Fibroblast of gingiva (primary cell): ENCODE measurements at regions not wholly inside any gene's neighbourhood (a gene's known extent, or its start where the extent isn't known, plus 50 kb on each side); places are given as distances from the start of the nearest gene placed in this dataset.
"Not testable (repeated sequence)": the region's sequence is repeated elsewhere in the genome, so short reads cannot be mapped to it uniquely, and the experiment has no call there.

Source experiments
- DNase-seq: peaks from one replicate; pipeline ENCODE4 v3.0.0-alpha.2; 2011; ENCODE audit warnings: low read depth

DNA sequence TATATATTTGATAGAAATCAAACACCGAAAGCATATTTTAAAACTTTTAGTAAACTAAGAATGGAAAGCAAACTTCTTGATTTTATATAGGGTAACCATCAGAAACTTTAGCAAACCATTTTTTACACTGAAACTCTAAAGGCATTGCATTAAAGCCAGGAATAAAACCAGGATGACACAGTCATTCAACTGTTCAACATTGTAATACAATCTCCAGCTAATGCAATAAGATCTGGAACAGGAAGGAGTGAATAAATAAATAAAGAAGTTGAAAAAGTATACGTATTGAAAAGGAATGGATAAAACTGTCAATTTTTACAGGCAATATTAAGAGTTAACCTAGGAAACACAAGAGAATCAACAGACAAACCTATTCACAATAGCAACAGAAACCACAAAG, 181.9 kb upstream of the TTC14 start:
- DNase-seq = peak; percentile 27

DNA sequence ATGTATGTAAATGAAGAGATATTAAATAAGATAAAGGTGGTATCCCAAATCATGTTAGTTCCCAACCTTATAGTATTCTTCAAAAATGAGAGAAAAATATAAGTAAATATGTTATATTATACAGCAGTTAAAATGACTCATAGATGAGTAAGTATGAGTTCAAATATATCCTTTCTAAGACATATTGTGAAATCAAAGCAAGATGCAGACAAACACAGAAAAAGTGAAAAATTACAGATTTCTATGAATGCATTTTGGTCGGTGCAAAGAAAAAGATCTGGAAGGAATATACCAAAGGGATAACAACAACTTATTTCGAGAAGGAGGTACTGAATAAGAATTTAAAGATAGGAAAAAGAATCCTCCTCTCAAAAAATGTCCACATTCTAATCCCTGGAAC, 181.2 kb upstream of the TTC14 start:
- no peak for DNase-seq

DNA sequence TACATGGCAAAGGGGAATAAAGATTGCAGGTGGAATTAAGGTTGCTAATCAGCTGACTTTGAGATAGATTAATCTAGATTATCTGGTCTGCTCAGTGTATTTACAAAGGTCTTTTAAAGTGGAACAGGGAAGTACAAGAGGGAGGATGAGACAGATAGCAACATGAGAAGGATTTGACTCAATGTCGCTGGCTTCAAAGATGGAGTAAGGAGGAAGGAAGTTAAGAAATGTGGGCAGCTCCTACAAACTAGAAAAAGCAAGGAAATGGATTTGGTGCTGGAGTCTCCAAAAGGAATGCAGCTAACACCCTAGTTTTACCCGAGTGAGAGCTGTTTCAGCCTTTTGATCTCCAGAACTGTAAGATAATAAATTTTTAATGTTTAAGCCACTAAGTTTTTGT, 180.7 kb upstream of the TTC14 start:
- DNase-seq = no peak

DNA sequence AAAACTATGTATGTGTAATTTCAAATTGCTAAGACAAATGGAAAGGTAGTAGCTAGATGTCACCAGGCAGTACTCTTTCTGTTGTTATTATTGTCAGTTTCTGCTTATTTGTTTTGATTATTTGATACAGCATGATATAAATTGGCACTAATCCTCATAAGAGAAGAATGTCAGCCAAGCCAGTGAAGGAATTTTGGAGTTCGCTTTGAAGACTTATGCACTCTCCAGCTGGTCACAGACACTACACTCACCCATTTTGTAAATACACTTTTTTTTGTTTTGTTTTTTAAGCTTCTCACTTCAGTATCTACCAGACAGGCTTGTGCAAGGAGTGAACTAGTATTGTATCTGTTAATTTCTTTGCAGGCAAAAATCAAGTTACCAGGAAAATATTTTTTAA, 180.2 kb upstream of the TTC14 start:
- peak; percentile 7 for DNase-seq

DNA sequence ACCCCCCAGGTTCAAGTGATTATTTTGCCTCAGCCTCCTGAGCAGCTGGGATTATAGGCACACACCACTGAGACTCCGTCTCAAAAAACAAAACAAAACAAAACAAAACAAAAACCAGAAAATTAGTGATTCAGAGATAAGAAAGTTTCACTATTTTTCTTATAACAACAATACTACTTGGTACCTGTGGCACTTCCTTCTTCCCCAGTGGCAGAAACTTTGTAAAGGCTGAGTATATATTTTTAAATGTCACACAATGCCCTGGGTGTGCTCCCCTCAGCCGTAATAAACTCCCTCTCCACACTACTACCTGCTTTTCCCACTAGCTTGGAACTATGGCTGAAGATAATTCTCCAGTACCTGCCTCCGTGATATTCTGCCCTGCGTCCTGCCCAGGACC, 177.7 kb upstream of the TTC14 start:
- not testable (repeated sequence) for DNase-seq

DNA sequence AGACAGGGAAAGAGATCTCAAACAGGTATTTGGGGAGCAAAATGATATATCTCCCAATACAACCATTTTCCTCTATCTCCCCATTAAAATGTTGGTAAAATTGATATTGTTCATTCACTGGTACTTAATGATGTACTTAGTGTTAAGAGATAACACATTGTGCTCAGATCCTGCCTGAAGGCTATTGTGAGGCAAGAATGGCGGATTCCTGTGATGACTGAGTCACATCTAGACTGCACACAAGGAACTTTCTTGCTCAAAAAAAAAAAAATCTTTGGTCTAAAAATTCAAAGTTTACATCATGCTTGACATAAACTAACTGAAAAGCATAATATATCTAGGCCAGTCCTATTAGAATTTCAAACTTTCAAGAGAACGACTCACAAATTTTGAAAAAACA, 171.1 kb upstream of the TTC14 start:
- peak; percentile 6 for DNase-seq

DNA sequence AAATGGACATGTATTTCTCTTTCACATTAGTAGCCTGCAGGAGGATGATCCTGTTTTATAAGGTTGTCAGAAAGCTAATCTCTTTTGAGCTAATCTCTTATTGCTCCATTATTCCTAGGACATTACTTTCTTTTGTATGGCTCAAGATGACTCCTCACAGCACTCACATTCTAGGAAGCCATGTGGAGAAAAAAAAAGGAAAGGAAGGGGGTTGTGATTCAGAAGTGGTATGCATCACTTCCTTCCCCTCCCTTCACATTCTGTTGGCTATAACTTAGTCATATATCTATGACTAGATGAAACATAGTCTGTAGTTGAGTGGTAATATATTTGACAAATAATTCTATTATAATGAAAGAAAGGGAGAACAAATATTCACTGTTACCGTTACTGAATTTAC, 168.8 kb upstream of the TTC14 start:
- peak; percentile 18 for DNase-seq

DNA sequence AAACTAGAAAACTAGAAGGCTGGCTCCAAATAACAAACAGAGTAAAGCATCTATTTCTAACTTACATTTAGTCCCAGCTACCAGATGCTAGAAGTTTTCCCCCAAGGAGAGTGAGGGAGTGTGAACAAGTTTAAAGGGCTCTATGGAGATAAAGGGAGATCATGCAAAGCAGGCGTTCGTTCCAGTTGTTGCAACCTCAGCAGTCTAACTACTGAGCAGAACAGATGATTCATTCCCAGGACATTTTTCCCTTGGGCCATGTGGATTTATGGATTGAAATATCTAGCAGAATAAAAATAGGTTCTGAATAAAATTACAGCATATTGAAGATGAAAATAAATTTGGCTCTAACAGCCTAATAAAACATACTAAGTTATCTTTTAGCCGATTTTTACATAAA, 154.8 kb upstream of the TTC14 start:
- peak; percentile 32 for DNase-seq

DNA sequence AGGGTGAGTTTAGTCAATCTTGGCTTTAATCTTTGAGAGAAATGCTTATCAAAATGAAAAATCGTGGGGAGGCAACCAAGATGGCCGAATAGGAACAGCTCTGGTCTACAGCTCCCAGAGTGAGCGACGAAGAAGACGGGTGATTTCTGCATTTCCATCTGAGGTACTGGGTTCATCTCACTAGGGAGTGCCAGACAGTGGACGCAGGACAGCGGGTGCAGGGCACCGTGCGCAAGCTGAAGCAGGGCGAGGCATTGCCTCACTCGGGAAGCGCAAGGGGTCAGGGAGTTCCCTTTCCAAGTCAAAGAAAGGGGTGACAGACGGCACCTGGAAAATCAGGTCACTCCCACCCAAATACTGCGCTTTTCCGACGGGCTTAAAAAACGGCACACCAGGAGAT, 153.6 kb upstream of the TTC14 start:
- not testable (repeated sequence) for DNase-seq

DNA sequence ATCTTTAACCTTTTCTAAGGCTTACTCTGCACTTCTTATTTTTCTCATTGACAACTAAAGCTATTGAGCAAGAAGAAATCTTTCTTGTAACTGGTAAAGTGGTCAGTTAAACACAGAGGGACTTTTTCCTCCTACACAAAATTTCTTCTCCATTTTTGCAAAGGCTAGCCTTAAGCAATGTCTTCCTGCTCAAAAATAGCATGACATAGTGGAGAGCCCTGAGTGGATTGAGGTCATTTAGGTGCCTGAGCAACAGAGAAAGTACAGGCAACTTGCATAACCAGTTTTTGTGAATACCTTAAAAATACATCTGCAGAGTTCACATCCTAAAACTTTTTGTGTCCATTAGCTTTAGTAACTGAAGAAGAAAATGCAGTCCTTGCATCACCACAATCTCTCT, 144.7 kb upstream of the TTC14 start:
- DNase-seq = no peak

DNA sequence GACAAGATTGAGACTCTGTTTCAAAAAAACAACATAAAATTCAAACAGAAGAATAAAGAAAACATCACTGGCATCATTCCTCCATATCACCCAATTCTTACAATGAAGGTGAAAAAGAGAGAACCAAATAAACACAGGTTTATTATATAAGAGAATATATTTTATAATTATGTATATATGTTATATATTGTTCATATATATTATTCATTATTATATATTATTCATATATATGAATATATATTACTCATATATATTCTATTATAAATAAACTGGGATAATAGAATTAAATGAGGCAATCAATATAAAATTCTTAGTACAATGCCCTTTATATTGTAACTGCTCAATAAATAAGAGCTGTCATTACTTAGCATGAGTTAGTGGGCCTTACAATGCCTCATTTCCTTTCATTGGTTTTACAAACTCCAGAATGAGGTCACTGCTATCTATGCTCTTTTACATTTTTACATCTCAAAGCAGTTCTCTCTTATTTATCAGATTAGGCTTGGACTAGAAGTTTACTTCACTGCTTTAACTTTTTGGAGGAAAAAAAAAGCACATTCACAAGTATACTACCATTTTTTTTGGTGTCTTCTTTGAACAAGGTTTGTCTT, 135.5 kb upstream of the TTC14 start:
- no peak for DNase-seq

DNA sequence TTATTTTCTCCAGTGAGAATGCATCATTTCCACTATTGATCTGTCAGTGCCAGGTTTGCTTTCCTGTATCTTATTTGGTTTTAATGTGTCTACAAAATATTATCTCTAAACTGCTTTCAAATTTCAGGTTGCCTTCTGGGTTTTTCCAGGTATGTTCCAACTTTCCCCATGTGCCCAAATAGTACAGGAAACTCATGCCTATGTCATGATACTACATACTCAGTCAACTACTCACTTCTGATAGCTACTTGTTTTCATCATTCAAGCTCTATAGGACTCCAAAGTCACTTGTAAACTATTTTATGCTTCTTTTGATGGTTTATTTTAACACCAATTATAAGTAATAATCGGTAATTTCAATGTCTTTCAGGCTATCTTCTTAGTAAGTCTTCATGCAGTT, 134.8 kb upstream of the TTC14 start:
- no peak for DNase-seq

DNA sequence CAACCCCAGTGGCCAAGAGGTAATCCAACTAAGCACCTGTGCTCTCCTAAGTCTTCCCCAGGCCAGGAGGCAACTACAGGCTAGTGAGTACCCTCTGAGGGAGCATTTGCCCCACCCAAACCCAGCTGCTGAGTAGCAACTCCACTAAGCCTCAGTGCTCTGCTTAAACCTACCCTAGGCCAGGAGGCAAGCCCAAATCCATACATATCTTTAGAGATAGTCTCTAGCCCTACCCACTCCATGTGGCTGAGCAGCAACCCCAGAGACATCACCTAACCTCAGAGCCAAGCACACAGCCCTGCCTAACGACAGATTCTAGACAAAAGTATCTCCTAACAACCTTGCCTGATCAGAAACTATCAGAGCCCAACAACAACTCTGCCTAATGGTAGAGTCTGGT, 132.8 kb upstream of the TTC14 start:
- no peak for DNase-seq

DNA sequence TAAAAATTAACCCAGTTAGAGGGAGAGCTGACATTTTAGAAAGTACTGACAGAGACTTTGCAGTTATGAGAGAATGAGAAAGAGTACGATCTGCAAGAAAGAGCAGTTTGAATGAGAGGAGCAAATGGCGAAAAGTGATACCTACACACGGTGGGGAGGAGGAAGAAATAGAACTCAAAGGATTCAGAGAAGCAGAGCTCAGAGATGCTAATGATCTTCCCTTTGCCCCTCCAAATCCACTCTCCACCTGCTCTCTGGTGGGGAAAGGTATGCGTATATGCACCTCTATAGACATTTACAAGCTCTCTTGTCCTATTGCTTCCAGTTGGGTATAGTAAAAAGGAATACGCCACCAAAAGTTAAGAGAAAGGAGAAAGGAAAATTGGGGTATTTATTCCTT, 123.3 kb upstream of the TTC14 start:
- DNase-seq = no peak

DNA sequence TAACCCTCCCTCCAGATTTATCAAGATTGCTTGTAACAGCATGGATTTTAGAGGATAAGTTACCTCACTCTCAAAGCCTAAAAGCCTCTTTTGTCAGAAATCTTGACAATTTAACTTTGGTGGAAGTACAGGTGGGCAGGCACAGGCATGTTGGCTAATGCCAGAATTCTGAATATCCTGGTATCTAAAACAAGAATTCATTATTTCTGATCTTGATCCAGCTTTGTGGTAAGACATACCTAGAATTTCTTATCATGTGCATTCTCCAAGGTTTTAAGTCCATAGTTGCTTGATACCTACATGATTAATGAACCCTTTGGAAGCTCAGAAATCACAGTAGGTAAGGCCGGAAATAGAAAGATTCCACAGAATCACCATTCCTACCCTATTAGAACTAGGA, 109.9 kb upstream of the TTC14 start:
- no peak for DNase-seq

DNA sequence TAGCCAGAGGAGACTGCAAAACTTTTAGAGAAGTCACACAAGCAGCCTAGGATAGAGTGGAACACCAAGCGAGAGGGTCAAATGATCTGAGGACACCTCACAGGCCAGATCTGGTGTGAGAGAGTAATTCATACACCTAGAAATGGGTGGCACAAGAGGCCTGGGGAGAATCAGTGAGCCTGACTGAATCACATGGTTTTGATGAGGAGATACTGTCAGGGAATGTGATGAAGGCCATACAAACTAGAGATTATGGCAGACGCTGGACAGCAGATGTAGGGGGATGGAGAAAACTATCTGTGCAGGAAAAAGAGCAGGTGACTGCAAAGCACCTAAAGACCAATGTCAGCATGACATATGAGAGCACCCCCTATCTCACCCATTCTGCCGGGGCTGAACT, 105.0 kb upstream of the TTC14 start:
- no peak for DNase-seq

DNA sequence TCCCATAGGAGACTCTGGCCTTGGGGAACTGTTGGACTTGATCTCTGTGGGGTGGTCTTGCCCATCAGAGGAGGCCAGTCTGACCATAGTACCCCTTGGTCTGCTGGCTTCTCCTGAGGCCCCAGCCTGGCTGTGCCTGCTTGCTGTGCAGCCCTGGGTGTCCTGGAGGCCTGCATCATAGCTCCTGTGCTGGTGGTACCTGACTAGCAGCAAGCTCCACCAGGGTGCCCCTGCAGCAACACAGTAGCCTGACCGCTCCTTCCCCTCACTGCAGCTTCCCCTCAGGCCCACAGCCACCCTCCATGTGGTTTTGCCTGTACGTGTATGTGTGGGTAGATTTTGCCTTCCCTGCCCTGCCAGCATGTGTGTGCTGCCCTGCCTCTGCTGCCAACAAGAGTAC, 85.6 kb upstream of the TTC14 start:
- no peak for DNase-seq

DNA sequence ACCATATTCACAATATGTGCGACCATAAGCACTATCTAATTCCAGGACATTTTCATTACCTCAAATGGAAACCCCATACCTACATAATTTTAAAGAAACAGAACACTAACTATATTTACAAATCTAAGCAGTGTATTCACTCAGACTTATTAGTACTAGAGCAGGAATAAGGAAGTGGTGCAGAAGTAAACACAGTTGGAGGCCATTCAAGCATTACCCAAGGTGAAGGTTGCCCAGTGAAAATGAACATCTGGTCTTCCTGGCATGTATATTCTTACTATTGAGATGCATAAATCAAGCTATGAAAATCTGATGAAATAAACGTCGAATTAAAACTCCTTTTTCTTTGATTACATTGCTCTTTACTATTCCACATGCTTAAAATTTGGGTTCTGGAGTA, 78.9 kb upstream of the TTC14 start:
- no peak for DNase-seq

DNA sequence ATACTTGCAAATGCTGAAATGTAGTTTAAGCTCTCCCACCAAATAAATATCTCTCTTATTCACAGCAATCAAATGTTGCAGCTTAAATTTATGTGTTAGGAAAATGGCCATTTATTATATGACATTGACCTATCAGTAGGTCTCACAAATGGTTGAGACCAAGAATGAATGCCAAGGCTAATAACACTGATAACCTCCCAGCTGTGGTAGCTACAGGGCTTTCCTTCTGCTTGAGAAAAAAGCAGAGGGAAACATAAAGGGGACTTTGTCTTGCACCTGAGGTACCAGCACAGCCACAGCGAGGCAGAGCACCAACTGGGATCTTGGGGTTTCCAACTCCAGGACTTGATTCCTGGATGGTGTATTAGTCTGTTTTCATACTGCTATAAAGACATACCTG, 73.1 kb upstream of the TTC14 start:
- DNase-seq = no peak

DNA sequence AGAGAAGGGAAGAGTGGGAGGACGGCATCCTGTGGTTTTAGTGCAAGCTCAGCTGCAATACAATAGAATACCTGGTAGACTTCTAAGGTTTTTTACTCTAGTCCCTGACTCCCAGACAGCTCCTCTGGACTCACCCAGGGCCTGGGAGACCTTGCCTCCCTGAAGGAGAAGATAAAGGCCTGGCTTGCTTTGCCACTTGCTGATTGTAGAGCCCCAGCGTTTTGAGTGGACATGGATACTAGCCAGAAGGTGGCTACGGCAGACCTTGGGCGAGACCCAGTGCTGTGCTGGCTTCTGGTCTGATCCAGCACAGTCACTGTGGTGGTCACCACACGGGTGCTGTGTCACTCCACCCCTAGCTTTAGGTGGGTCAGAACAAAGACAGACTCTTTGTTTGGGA, 72.2 kb upstream of the TTC14 start:
- DNase-seq = no peak

DNA sequence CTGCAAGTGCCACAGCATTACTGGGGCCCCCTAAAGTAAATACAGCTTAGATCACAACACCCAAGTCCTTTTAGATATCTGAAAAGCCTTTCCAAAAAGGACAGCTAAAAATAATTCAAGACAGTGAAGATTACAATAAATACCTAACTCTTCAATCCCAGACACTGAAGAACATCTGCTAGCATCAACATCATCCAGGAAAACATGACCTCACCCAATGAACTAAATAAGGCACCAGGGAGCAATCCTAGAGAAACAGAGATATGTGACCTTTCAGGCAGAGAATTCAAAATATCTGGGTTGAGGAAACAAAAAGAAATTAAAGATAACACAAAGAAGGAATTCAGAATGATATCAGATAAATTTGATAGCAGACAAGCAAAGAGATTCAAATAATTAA, 71.7 kb upstream of the TTC14 start:
- DNase-seq = no peak

DNA sequence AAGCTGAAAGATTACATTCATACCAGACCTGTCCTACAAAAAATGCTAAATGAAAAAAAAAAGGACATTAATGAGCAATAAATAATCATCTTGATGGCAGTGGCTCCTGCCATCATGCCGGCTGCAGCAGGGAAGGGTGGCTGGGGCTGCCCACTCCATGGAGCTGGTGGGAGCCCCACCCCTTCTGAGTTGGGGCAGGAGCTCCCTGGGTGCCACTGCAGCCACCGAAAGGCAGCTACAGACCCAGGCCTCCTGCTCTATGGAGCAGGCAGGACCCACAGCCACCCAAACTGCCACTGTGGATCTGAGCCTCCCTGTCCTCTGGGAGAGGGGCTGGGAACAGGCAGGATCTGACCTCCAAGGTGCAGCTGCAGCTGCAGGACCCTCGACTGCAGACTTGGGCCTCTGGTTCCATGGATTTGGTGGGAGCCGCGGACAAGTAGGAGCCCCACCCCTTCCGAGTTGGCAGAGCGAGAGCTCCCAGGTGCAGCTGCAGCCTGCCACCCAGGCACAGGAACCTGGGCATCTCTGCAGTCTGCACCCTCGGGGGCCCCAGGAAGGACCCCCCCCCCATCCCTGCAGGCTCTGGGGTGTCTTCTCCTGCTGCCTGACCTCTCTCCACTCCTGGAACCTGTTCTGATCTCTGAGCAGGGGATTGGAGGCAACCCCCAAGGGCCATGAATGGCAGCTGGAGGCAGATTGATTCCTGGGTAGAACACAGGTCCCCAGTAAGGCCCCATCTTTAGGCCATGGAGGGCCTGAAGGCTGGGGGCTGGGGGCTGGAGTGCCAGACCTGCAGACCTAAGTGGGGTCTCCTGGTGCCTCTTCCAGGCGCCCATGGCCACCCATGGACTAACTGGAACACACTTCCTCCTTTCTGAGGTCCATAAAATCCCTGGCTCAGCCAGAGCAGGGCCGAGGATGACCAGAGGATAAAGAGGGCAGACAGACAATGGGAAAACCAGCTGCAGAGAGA, 70.4 kb upstream of the TTC14 start:
- DNase-seq = no peak

DNA sequence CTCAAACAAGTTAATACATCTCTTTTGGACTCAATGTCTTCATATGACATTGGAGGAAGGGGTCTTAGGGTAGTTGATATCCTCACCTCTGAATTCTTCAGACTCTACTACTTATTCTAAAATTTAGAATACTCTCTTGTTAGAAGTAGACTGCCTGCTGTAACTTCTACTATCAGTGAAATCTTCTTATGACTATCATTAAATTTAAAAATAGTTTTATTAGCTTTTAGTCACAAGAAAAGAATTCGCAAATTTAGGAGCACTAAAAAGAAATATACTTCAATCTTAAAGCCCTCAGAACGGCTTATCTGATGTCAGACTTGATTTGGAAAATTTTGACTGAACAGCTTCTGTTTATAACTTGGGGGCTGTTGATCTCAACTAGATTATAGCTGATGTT, 67.1 kb upstream of the TTC14 start:
- DNase-seq = no peak

DNA sequence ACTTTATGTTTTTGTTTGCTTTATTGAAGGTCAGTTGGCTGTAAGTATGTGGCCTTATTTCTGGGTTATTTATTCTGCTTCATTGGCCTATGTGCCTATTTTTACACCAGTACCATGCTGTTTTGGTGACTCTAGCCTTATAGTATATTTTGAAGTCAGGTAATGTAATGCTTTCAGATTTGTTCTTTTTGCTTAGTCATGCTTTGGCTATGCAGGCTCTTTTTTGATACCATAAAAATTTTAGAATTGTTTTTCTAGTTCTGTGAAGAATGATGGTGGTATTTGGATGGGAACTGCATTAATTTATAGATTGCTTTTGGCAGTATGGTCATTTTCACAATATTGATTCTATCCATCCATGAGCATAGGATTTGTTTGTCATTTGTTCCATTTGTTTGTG, 63.5 kb upstream of the TTC14 start:
- no peak for DNase-seq
